Esophagus muscularis mucosa (tissue), 3 donors: ENCODE measurements at regions not wholly inside any gene's neighbourhood (a gene's known extent, or its start where the extent isn't known, plus 50 kb on each side); places are given as distances from the start of the nearest gene placed in this dataset.

Experiments used
- POLR2AphosphoS5 ChIP-seq, 2 donors: sonication (generic); formaldehyde crosslinking; IDR thresholded peaks; one replicate each; pipeline ENCODE4 v1.6.1; 2017; ENCODE audit warnings: antibody characterized with exemption in 2 of 2
- TF ChIP-seq, protein P1 (sequence below), 3 experiments: fragments of 200-600 bp in 2 of 3; fragments of 450-650 bp in 1 of 3; sonication (generic) in 2 of 3; IDR thresholded peaks; one replicate each; pipeline ENCODE4 v1.5.1; 2017 to 2019; ENCODE audit warnings: antibody characterized with exemption in 3 of 3, mild to moderate bottlenecking in 2 of 3, moderate library complexity in 1 of 3

GRCh38 chr11:112652786-112653390 is 308.3 kb upstream of the NCAM1 start:
- no peak for TF ChIP-seq POLR2AphosphoS5 (IDR thresholded peaks at IDR 0.05)
- TF ChIP-seq, protein P1, sequence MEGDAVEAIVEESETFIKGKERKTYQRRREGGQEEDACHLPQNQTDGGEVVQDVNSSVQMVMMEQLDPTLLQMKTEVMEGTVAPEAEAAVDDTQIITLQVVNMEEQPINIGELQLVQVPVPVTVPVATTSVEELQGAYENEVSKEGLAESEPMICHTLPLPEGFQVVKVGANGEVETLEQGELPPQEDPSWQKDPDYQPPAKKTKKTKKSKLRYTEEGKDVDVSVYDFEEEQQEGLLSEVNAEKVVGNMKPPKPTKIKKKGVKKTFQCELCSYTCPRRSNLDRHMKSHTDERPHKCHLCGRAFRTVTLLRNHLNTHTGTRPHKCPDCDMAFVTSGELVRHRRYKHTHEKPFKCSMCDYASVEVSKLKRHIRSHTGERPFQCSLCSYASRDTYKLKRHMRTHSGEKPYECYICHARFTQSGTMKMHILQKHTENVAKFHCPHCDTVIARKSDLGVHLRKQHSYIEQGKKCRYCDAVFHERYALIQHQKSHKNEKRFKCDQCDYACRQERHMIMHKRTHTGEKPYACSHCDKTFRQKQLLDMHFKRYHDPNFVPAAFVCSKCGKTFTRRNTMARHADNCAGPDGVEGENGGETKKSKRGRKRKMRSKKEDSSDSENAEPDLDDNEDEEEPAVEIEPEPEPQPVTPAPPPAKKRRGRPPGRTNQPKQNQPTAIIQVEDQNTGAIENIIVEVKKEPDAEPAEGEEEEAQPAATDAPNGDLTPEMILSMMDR (IDR thresholded peaks at IDR 0.05), result no peak
